ENCODE measurements at regions not wholly inside any gene's neighbourhood (a gene's known extent, or its start where the extent isn't known, plus 50 kb on each side); places are given as distances from the start of the nearest gene placed in this dataset.
"Not testable (repeated sequence)": the region's sequence is repeated elsewhere in the genome, so short reads cannot be mapped to it uniquely, and the experiment has no call there.

GRCh38 chr20:33939031-33939430 lies 54.7 kb upstream of the RALY start:
- not testable (repeated sequence) for TF ChIP-seq SIN3A (IDR thresholded peaks at IDR 0.05; ENCODE audit: borderline replicate concordance, insufficient read depth, low read depth, low read length); TCF7L2 (IDR thresholded peaks at IDR 0.05; ENCODE audit: low read depth, low read length); POLR2AphosphoS5 (IDR thresholded peaks at IDR 0.05; ENCODE audit: low read depth, low read length); REST (IDR thresholded peaks at IDR 0.05; ENCODE audit: insufficient read depth in 1 of 2, low read depth in 2 of 2, low read length in 1 of 2)
- TF ChIP-seq, protein P1, sequence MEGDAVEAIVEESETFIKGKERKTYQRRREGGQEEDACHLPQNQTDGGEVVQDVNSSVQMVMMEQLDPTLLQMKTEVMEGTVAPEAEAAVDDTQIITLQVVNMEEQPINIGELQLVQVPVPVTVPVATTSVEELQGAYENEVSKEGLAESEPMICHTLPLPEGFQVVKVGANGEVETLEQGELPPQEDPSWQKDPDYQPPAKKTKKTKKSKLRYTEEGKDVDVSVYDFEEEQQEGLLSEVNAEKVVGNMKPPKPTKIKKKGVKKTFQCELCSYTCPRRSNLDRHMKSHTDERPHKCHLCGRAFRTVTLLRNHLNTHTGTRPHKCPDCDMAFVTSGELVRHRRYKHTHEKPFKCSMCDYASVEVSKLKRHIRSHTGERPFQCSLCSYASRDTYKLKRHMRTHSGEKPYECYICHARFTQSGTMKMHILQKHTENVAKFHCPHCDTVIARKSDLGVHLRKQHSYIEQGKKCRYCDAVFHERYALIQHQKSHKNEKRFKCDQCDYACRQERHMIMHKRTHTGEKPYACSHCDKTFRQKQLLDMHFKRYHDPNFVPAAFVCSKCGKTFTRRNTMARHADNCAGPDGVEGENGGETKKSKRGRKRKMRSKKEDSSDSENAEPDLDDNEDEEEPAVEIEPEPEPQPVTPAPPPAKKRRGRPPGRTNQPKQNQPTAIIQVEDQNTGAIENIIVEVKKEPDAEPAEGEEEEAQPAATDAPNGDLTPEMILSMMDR (IDR thresholded peaks at IDR 0.05), result not testable (repeated sequence)

All from Panc1 (cell line).